Peyer's patch (tissue), 4 donors: ENCODE measurements at regions not wholly inside any gene's neighbourhood (a gene's known extent, or its start where the extent isn't known, plus 50 kb on each side); places are given as distances from the start of the nearest gene placed in this dataset.

ENCODE experiments used
- DNase-seq, 3 donors: peaks; one replicate each; pipeline ENCODE4 v3.0.0-alpha.2; 2017 to 2019
- H3K27ac ChIP-seq, 4 donors: fragments of 200-600 bp; sonication (generic); one replicate each; pipeline ENCODE4 v1.5.1; 2016 to 2019
- H3K27me3 ChIP-seq, 2 donors: fragments of 200-600 bp; sonication (generic); one replicate each; pipeline ENCODE4 v1.5.1; 2019
- H3K36me3 ChIP-seq, 3 donors: fragments of 200-600 bp; sonication (generic); one replicate each; pipeline ENCODE4 v1.5.1; 2016 to 2019
- H3K4me1 ChIP-seq, 4 donors: fragments of 200-600 bp; sonication (generic); one replicate each; pipeline ENCODE4 v1.5.1; 2016 to 2019
- H3K4me3 ChIP-seq, 4 donors: fragments of 200-600 bp; sonication (generic); 1 replicate in 3 of 4; 2 replicates in 1 of 4; pipeline ENCODE4 v1.5.1; 2016 to 2019; ENCODE audit warnings: mild to moderate bottlenecking in 1 of 4
- H3K9me3 ChIP-seq, 4 donors: fragments of 200-600 bp; sonication (generic); one replicate each; pipeline ENCODE4 v1.5.1; 2016 to 2019; ENCODE audit warnings: mild to moderate bottlenecking in 1 of 4
- CTCF ChIP-seq, 6 experiments: fragments of 450-650 bp in 4 of 6; fragments of 200-600 bp in 2 of 6; sonication (generic) in 1 of 6; IDR thresholded peaks; one replicate each; pipeline ENCODE4 v1.5.1; 2017 to 2019; ENCODE audit warnings: antibody characterized with exemption in 6 of 6, mild to moderate bottlenecking in 3 of 6, moderate library complexity in 1 of 6
- POLR2A ChIP-seq, 2 donors: fragments of 450-650 bp; IDR thresholded peaks; one replicate each; pipeline ENCODE4 v1.5.1; 2017; ENCODE audit warnings: antibody characterized with exemption in 2 of 2, mild to moderate bottlenecking in 2 of 2, moderate library complexity in 2 of 2

DNA sequence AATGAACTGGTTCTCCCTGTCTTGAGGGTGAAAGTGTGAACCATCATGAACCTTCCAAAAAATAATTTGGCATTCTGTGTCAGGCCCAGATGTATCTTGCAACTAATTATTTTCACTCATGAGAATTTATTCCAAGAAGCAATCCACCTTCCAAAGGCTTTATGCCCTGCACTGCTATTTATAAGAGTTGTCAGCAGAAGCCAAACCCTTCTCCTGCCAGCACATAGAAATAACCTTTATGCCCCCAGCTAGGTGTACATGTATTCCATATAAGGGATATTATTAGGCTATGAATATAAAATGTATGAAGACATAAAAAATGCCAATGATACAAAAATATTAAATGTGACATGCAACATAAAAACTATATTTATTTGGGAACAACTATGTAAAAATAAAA lies 69.0 kb upstream of the GDF10 start:
- H3K9me3 ChIP-seq, result no peaks in the 10 kb centered on the region
- TF ChIP-seq POLR2A (IDR thresholded peaks at IDR 0.05), result no peak
- no peaks in the 10 kb centered on the region for H3K36me3 ChIP-seq
- no peak for DNase-seq
- no peak overlapping the region for H3K27ac ChIP-seq
- no peaks in the 10 kb centered on the region for H3K27me3 ChIP-seq
- H3K4me1 ChIP-seq, result no peaks in the 10 kb centered on the region
- H3K4me3 ChIP-seq, result no peak overlapping the region

- Histone ChIP-seq H3K9me3 (no peaks in the 10 kb centered on the region), H3K36me3 (no peaks in the 10 kb centered on the region), H3K4me3 (no peak overlapping the region), H3K4me1 (no peaks in the 10 kb centered on the region), H3K27ac (no peak overlapping the region), H3K27me3 (no peaks in the 10 kb centered on the region)
- TF ChIP-seq POLR2A (IDR thresholded peaks at IDR 0.05) (no peak), CTCF (IDR thresholded peaks at IDR 0.05) (no peak)
- DNase-seq, result no peak
Observed at GRCh38 chr10:47231414-47231813, 68.6 kb upstream of the GDF10 start.

DNA sequence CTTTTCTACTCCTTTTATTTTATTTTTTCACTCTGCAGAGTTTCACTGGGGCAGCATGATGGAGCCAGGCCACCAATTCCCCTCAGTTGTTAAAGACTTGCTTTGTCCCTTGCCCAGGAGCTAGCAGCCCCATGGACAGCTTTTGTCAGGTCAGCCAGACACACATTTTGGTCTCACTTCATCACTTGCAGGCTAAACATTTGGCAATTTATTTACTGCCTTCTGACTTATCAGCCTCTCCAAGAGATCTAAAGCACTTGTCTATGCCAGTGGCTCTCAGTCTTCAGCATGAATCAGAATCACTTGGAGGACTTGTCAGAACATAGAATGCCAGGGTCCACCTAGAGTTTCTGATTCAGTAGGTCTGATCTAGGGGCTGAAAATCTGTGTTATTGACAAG lies 66.4 kb upstream of the GDF10 start:
- no peak overlapping the region for H3K27ac ChIP-seq
- no peaks in the 10 kb centered on the region for H3K4me1 ChIP-seq
- no peaks in the 10 kb centered on the region for H3K36me3 ChIP-seq
- no peaks in the 10 kb centered on the region for H3K27me3 ChIP-seq
- H3K9me3 ChIP-seq, result no peaks in the 10 kb centered on the region
- TF ChIP-seq CTCF (IDR thresholded peaks at IDR 0.05) (no peak), POLR2A (IDR thresholded peaks at IDR 0.05) (no peak)
- no peak for DNase-seq
- H3K4me3 ChIP-seq, result no peak overlapping the region

DNA sequence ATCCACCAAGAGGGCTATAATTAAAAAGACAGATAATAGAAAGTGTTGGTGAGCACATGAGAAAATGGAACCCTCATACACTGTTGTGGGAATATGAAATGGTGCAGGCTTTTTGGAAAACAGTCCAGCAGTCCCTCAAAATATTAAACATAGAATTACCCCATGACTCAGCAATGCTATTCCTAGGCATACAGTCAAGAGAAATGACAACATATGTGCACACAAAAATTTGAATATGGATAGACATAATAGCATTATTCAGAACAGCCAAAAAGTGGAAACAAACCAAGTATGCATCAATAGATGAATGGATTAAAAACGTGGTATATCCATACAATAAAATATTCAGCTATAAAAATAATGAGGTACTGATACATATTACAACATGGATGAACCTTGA lies 64.5 kb upstream of the GDF10 start:
- no peaks in the 10 kb centered on the region for H3K4me1 ChIP-seq
- H3K4me3 ChIP-seq, result no peak overlapping the region

DNA sequence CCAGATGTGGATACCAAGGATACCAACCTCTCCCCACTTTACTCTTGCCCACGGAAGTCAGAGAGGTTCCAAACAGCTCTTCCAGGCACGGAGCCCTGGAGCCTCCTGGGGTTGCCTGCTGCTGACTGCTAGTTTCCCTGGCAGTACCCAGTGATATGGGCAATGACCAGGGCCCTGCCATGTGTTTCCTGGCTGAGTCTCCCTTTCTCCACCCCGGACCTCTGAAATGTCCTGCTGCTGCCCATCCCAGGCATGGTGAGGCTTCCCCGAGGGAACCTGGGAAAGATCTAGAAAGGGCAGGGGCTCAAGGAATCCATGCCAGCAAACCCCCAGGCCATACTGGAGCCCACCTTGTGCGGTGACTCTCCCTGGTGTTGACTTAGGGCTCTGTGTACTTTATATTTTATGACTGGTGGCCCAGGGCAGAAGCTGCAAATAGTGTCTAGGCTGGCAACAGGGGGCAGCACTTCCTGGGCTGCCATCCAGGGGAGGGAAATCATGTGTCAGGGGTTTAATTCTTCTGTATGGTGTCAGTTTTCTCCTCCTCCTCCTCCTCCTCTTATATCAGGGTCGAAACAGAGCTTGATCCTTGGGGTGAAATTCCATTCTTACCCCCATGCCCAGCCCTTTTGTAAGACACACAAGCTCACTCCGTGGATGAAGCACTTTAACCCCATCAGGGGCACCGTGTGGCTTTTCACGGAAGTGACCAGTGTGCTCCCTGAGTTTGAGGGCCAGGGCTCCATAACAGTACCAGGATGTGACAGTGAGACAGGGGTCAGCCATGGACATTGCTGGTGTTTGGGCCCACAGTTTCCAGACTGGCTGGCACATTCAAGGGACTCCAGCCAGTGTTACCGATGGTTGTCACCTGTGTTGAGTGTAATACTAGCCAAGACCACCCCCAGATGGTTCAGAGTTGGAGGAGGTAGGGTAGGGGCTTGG lies 62.4 kb upstream of the GDF10 start:
- peak in 1 of 3 donors; percentile 18 for DNase-seq
- H3K4me3 ChIP-seq, result no peak overlapping the region
- no peaks in the 10 kb centered on the region for H3K27me3 ChIP-seq
- no peak overlapping the region for H3K27ac ChIP-seq
- no peak for TF ChIP-seq CTCF (IDR thresholded peaks at IDR 0.05)
- no peak for TF ChIP-seq POLR2A (IDR thresholded peaks at IDR 0.05)
- no peaks in the 10 kb centered on the region for H3K36me3 ChIP-seq
- H3K4me1 ChIP-seq, result no peaks in the 10 kb centered on the region
- no peaks in the 10 kb centered on the region for H3K9me3 ChIP-seq

More for the DNA sequence above, 64.5 kb upstream of the GDF10 start:
- no peaks in the 10 kb centered on the region for H3K9me3 ChIP-seq
- TF ChIP-seq POLR2A (IDR thresholded peaks at IDR 0.05) (no peak), CTCF (IDR thresholded peaks at IDR 0.05) (no peak)
- H3K36me3 ChIP-seq, result no peaks in the 10 kb centered on the region
- no peaks in the 10 kb centered on the region for H3K27me3 ChIP-seq
- H3K27ac ChIP-seq, result no peak overlapping the region
- no peak for DNase-seq

DNA sequence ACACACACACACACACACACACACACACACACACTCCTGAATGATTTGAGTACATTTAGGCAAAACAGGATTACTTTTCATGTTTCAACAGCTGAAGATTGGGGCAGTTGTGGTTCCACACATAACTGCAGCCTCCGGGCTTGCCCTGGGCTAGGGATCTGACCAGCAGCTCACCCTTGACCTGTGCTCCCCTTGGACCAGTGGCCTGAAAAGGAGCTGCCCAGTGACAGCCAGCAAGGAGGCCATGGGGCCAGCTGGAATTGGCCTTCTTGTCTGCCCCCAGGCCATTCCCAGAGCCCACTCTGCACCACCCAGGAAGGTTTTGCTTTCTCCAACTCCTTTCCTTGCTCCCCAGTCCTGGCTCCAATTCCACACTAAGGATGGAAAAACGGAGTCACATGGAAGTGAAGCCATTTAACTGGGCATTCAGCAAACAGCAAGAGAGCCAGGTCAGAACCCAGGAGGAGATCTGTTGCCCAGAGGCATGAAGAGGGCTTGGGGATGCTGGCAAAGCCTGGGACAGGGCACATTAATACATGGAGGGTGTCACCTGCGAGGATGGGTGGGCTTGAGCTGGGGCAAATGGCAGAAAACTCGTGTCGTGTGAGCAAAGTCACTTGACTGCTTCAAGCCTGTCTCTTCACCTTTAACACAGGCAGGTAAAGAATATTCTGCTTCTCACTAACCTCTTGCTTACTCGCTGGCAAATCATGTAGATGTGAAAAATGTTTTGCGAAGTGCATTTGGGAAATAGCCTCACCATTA lies 61.5 kb upstream of the GDF10 start:
- no peak for TF ChIP-seq CTCF (IDR thresholded peaks at IDR 0.05)

More for the DNA sequence above, 61.5 kb upstream of the GDF10 start:
- Histone ChIP-seq H3K4me3 (no peak overlapping the region), H3K4me1 (no peaks in the 10 kb centered on the region), H3K36me3 (no peaks in the 10 kb centered on the region), H3K27me3 (no peaks in the 10 kb centered on the region), H3K27ac (no peak overlapping the region), H3K9me3 (no peaks in the 10 kb centered on the region)
- no peak for DNase-seq
